EH (cell line): ENCODE measurements at regions not wholly inside any gene's neighbourhood (a gene's known extent, or its start where the extent isn't known, plus 50 kb on each side); places are given as distances from the start of the nearest gene placed in this dataset.
"Not testable (repeated sequence)": the region's sequence is repeated elsewhere in the genome, so short reads cannot be mapped to it uniquely, and the experiment has no call there.

Source experiments
- DNase-seq: peaks from one replicate; pipeline ENCODE4 v3.0.0-alpha.2; 2015; ENCODE audit warnings: low read depth

DNA sequence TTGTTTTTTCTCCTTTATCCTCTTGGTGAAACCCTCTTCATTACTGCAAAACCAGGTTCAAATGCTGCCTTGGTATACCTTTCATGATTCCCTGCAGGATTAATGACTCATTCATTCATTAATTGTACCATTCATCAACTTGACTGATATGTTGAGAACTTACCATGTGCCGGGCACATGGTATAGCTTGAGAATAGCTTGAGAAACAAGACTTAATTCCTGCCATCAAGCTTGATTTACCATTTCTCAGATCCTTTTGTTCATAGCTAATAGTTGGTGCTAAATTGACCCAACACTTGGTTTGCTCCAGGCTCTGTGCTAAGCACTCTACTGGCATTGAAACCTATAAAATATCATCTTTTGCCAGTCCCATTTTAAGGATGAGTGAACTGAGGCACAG lies 165.7 kb downstream of the YIPF5 start:
- DNase-seq: no peak

DNA sequence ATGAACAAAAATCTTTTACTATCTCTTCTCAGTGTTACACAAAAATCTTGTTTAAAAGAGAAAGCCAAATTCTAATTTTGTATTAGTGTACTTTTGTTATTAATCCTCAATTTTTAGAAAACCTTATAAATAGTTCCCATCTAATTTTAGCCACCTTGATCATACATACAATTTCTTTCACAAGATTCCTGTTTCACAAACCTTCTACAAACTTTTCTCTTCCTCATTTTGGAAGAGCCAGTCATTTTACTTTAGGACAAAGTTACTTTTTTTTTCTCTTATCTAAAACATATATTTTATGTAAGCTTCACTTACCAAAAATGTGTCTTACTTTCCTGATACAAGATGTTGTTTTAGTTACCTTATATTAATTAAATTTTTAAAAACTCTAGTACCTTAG lies 161.3 kb downstream of the YIPF5 start:
- DNase-seq: no peak

DNA sequence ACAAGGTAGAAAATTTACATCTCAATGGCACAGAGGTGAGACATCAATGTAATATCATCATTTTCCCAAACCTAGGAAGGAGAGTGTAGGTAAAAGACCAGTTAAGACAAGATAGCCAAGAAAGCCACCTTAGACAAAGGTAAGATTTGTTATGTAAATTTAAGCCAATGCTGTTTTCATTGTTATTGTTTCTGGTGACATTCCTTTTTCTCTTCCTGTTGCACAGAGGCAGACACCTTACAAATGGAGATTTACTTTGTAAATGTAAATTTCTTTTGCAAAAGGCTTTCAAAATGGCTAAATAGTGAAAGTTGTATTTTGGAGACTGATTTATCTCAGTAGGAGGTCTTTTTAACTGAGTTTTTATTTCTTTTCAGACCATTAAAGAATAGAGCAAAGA lies 159.1 kb downstream of the YIPF5 start:
- no peak for DNase-seq

DNA sequence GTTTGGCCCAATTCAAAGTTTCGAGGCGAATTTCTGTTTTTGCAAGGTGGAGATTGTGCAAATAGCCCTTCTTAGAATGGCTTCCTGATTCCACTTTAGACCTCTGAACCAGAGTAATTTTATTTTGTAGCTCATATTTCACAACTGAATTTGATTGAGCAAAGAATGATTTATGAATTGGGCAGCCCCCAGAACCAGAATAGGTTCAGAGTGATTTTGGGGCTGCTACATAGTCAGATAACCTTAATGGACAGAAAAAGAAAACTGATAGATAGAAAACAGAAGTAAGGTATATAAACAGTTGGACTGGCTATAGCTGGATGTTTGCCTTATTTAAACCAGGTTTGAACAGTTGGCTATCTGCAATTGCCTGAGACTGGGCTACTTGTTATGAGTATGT lies 156.6 kb downstream of the YIPF5 start:
- DNase-seq: no peak

DNA sequence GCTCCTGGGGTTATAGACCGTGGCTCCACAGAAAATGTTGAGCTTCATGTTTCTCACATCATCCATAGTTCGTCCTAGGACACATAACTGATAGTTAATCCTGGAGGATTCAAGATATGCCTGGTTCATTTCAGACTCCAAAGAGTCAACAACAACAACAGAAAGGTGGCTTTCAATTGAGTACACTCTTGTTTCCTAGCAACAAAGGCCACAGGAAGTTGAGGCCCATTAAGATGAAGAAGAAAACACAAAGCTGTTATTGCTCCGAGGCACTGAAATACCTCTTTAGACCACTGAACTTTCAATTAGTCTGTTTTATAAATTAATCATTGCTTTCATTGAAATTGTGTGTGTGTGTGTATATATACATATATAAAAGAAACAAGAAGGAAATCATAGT lies 154.5 kb downstream of the YIPF5 start:
- DNase-seq: no peak

DNA sequence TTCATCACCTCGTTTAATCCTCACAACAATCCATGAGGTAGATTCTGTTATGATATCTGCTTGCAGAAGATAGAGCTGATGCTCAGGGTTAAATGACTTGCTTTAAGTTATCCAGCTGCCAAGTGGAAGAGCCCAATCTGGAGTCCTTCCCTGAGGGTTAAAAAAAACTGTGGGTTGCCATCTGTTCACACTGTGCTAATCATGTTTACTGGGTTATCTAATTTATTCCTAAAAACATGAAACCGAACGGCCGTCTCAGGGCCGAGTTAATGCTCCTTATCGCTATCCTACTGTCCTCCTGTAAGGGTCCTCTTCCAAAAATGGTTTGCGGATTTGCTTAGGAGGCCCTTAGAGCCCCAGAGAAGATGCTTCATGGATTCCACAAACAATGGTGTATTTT lies 153.3 kb downstream of the YIPF5 start:
- DNase-seq: no peak

DNA sequence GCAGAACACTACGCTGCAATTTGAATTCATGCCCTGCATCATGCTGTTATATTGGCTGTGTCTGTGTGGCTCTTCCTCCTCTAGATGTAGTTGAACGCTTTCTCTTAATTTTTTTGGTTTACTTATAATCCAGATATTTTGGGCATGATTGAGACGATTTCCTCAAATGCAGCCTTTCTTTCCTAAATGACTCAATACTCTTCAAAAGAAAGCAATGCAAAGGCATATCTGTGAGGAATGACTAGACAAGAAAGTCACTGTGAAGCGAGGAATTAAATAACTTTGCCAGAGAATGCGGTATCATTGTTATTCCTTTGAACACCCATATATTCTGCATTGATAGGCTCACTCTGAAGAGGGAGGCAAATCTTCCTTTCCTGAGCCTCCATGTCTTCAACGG lies 152.8 kb downstream of the YIPF5 start:
- peak; percentile 14 for DNase-seq

DNA sequence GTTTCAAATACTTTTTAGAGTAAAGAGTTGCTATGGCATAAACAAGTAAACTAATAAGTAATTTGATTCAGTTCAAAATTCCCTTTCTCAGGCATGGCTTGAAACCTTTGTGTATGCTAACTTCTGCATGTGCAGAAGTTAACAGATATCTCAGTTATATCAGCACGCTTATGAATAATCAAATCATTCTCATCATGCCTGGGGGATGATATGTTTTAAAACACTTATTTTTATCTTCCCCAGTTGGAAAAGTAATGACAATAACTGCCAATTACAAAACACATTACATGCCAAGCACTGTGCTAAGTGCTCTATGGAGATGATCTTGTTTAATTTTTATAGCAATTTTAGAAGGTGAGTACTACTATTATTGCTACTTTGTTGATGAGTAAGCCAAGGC lies 146.4 kb downstream of the YIPF5 start:
- DNase-seq: no peak

DNA sequence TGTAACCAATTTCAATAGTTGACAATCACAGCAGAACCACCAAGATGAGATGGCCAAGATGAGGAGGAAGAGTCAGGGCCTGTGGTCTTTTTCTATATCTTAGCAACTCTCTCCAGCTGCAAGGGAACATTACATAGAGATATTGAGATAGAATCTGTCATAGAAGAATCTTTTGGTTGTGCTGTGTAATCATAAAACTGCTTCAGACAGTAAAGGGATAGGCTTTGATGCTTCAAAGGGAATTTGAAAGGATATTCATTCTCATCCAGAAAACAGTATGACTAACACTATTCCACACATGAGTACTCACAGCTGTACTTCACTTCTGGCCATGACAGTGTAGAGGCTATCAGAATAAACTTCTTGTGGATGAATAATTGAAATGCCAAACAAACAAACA lies 145.9 kb downstream of the YIPF5 start:
- peak; percentile 41 for DNase-seq

DNA sequence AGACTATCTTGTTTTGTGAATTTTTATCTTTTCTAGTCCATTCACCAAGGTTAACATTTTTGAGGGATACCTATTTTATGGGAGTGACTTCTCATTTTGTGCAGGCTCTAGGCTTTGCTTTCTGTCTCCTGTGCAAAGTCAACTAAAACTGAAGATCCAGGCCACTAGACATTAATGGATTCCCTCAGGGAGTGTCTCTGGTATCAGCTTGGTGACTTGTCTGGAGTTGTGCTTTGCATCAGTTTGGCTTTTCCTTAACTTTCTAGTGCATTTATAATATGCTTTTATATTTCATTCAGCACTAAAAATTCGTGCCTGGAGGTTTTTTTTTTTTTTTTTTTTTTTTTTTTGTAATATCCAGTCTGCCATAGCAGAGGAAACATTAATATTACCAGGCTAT lies 144.2 kb downstream of the YIPF5 start:
- DNase-seq: no peak

DNA sequence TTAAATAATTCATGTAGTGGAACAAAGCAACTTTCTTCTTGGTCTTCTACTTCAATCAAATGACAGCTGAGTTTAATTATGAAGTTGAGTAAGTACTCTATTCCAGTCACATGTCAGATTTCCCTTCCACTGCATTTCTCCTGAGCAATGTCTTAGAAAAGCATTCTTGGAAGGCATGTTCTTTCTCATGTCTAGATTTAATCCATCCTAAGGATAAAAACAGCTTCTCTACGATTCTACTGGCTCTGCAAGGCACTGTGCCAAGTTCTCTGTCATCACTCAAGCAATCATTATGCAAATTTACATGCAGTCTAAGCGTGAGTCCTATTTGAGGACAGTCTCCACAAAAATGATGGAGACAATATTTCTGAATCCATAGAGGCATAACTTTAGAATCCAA lies 142.4 kb downstream of the YIPF5 start:
- peak; percentile 87 for DNase-seq

DNA sequence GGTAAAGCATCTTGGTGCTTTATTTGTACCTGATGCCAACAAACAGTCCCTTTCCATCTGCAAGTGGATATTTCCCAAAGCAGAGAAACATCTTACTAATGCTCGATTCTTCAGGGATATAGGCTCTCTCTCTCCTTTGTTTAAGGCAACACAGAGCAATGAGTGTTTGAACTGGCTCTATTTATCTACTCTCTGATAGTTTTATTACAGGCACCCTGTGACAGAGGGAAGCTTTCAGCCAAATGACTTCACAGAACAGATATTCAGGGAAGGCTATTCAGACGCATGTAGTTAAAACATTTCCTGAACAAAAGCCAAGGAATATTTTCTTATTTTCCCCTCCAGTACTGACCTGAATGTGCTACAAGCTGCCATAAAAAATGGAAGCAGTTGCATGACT lies 141.8 kb downstream of the YIPF5 start:
- DNase-seq: peak; percentile 95

DNA sequence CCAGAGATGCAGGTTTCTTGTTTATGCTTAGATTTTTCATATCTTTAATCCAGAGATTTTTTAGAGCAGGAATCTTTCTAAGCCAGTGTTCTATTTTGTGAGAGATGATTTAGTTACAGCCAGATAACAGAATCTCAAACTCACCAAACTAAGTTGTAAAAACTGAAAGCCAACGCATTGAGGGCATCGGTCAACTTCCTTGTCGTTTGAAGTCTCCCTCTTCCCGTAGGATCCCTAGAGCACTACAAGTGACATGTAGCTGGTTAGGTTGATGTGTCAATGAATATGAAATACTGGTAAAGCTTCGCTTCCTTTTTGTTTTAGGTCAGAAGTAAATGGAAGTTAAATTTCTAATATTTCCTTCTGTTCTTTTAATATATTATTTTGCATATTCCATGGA lies 139.6 kb downstream of the YIPF5 start:
- DNase-seq: no peak

DNA sequence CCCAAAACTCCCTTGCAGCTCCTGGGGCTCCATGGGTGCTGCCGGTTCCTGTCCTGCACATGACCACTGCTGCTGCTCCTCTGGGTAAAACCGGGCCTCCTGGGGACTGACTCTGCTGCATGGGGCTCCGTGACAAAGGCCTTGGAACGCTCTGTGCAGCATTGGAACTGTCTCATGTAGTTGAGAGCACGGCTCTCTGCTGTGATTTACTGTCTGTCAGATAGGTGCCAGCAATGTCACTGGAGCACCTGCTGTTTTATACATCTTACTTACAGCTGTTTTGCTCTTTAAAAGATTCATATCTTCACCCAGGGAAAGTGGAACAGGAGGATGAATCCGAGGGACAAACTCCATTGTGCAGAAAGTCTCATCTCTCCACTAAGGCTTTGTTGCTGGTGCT lies 138.1 kb downstream of the YIPF5 start:
- peak; percentile 10 for DNase-seq

DNA sequence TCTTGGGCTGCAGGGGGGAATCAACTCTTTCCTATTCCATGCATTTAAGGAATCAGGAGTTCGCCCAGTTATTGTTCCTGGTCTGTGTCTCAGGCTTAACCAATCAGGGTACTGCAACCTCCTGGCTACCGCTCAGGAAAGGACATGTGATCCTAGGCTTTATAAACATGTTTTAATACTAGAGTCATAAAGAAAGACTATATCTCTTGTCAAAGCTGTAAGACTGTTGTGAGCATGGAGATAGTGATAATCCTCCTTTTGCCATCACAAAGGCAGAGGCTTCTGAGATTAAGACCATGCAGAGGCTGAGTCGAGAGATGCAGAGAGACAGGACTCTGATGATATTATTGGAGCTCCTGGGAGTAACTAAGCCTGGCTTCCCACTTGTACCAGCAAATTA lies 137.0 kb downstream of the YIPF5 start:
- no peak for DNase-seq

DNA sequence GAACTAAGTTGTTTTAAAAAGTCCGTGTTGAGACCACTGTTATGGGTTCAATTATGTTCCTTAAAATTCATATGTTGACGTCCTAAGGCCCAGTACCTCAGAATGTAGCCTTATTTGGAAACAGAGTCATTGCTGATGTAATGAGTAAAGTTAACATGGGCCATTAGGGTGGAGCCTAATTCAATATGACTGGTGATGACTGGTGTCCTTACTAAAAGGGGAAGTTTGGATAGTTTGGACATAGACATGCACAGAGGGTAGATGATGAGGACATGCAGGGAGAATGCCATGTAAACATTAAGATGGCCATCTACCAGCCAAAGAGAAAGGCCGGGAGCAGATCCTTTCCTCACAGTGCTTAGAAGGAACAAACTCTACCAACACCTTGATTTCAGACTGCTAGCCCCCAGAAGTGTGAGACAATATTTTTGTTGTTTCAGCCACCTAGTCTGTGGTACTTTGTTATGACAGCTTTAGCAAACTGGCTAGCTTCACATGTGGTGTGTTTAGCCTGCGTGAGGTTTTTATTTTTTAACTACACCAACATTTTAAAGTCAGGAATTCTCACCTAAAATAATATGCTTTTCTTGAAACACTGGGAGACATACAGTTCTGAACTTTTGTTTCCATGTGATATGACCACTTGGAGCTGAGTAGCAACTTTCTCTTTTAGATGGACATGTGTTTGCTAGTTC lies 135.3 kb downstream of the YIPF5 start:
- DNase-seq: peak; percentile 49

DNA sequence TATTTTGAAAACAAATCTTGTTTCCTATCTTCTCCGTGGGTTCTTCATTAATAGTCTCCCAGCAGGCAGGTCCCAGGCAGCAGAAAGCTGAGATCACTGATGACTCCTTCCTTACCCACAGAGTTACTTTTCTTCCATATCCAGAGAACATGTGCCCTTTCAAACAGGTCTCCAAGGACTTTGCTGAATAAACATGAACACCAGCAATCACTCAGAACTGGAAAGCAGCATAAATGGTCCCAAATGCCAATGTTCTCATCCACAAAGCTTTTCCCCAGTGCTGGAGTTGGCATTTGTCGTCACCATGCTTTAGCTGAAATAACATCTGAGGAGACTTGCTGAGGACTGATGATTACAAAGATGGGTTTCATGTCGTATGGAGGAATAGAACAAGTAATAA lies 134.0 kb downstream of the YIPF5 start:
- no peak for DNase-seq

DNA sequence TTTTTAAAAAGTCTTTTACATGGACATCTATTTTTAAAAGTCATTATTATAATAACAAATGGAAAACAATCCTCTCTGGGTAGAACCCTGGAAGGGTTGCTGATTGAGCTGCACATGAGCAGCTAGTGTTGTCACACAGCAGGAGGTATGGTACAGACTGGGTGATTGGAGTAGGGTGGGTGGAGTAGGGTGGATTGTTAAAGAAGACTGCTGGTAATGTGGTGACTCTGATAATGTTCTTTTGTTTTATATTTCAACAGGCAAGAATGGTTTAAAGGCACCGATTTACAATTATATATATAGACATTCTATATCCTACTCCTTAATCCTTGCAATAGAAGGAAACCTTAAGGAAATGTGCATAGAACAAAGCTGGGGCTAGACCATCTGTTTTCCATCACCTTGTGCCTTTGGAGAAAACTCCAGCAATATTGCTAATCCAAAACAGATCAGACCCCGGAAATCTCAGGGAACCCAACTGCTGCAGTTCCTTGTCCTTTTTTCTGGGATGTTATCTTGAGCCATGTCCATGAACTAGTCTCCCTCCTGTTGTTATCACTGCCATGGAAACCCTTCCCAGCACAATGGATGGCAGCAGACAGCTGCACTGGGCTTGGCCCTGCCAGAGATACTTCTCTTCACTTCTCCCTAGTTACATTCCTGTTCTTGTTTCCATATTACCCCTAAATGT lies 129.7 kb downstream of the YIPF5 start:
- DNase-seq: no peak

DNA sequence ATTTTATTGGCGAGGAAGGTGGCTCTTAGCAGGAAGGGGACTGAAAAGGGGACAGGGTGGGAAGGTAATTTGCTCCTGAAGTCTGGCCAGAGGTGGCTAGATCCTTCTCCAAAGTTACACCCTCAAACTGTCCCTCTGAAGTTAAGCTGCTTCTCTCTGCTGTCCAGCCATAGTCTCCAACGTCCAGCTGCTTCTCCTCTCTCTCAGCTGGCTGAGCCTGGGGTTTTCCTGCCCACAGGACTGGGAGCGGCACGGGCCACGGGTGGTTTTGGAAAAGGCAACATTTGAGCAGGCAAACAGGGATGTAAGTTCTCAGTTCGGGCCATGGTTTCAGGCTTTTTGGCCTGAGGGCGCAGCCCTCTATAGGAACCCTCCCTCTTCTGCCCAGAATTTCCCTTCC lies 128.3 kb downstream of the YIPF5 start:
- no peak for DNase-seq

DNA sequence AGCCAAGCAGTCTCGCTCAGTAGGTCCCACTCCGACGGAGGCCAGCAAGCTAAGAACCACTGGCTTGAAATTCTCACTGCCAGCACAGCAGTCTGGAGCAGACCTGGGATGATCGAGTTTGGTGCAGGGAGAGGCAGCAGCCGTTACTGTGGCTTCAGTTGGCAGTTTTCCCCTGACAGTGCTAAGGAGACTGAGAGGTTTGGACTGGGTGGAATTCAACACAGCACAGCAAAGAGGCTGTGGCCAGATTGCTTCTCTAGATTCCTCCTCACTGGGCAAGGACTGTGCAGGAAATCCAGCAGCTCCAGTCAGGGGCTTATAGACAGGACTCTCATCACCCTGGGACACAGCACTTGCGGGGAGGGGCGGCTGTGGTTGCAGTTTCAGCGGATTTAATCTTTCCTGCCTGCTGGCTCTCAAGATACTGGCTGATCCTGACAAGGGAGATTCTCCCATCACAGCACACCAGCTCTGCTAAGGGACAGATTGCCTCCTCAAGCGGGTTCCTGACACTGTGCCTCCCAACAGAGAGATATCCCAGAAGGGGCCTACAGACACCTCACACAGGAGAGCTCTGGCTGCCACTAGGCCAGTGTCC lies 122.1 kb downstream of the YIPF5 start:
- peak; percentile 29 for DNase-seq

DNA sequence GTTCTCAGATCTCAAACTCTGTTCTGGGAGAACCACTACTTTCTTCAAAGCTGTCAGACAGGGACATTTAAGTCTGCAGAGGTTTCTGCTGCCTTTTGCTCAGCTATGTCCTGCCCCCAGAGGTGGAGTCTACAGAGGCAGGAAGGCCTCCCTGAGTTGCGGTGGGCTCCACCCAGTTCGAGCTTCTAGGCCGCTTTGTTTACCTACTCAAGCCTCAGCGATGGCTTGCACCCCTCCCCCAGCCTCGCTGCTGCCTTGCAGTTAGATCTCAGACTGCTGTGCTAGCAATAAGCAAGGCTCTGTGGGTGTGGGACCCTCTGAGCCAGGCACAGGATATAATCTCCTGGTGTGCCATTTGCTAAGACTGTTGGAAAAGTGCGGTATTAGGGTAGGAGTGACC lies 115.1 kb downstream of the YIPF5 start:
- DNase-seq: not testable (repeated sequence)

DNA sequence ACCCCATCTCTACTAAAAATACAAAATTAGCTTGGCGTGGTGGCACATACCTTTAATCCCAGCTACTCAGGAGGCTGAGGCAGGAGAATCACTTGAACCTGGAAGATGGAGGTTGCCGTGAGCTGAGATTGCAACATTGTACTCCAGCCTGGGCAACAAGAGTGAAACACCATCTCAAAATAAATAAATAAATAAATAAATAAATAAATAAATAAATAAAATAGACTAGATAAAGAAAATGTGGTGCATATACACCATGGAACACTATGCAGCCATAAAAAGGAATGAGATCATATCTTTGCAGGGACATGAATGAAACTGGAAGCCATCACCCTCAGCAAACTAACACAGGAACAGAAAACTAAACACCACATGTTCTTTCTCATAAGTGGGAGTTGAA lies 110.4 kb downstream of the YIPF5 start:
- DNase-seq: not testable (repeated sequence)

DNA sequence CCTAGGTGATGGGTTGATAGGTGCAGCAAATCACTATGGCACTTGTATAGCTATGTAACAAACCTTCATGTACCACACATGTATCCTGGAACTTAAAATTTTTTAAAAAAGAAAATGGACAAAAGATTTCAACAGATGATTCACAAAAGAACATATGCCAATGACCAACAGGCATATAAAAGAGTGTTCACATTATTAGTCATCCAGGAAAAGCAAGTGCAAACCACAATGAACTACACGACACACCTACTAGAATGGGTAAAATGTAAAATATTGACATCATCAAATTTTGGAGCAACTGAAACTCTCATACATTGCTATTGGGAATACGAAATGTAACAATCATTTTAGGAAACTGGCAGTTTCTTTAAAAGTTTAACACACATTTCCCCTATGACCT lies 109.9 kb downstream of the YIPF5 start:
- DNase-seq: peak; percentile 25

DNA sequence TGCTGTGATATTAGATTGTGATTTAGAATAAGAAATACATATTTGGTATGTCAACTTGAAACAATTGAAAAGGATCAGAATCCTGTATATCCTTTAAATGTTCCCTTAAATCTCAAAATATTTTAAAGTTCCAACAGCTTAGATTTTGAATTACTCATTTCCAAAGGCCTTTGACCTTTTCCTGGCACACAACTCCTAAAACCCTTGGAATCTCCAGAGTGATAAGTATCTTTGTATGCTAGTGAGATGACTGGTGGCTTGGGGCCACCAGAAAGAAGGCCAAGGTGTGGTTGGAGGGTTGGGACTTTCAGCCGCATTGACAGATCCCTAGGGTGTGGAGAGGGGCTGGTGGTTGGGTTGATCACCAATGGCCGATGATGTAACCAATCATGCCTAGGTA lies 104.7 kb downstream of the YIPF5 start:
- DNase-seq: peak; percentile 45
